Right lobe of liver (tissue), 4 donors: ENCODE measurements at regions not wholly inside any gene's neighbourhood (a gene's known extent, or its start where the extent isn't known, plus 50 kb on each side); places are given as distances from the start of the nearest gene placed in this dataset.

Source experiments
- POLR2A ChIP-seq: fragments of 450-650 bp; IDR thresholded peaks from one replicate; pipeline ENCODE4 v1.6.1; 2017; ENCODE audit warnings: antibody characterized with exemption, mild to moderate bottlenecking
- TF ChIP-seq, protein P1 (sequence below), 4 donors: fragments of 200-600 bp in 3 of 4; fragments of 450-650 bp in 1 of 4; IDR thresholded peaks; one replicate each; pipeline versions ENCODE4 v1.5.1 to v1.8.0; 2016 to 2022; ENCODE audit warnings: antibody characterized with exemption in 4 of 4, mild to moderate bottlenecking in 2 of 4
- donor health status: DM: no; HTN: no; CAD: no.
- donor health status: DM: no; HTN: no; CAD: no.
- donor health status: DM: no; HTN: yes; CAD: no.

DNA sequence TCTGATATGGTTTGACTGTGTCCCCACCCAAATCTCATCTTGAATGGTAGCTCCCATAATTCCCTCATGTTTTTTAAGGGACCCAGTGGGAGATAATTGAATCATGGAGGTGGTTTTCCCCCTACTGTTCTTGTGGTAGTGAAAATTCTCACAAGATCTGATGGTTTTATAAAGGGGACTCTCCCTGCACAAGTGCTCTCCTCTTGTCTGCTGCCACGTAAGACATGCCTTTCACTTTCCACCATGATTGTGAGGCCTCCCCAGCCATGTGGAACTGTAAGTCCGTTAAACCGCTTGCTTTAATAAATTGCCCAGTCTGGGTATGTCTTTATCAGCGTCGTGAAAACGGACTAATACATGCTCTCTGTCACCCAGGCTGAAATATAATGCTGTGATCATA is 200.9 kb upstream of the SLIT2 start:
- TF ChIP-seq, protein P1, sequence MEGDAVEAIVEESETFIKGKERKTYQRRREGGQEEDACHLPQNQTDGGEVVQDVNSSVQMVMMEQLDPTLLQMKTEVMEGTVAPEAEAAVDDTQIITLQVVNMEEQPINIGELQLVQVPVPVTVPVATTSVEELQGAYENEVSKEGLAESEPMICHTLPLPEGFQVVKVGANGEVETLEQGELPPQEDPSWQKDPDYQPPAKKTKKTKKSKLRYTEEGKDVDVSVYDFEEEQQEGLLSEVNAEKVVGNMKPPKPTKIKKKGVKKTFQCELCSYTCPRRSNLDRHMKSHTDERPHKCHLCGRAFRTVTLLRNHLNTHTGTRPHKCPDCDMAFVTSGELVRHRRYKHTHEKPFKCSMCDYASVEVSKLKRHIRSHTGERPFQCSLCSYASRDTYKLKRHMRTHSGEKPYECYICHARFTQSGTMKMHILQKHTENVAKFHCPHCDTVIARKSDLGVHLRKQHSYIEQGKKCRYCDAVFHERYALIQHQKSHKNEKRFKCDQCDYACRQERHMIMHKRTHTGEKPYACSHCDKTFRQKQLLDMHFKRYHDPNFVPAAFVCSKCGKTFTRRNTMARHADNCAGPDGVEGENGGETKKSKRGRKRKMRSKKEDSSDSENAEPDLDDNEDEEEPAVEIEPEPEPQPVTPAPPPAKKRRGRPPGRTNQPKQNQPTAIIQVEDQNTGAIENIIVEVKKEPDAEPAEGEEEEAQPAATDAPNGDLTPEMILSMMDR (IDR thresholded peaks at IDR 0.05), result no peak
- TF ChIP-seq POLR2A, result no peak
